Psoas muscle (tissue), 7 donors: ENCODE measurements at regions not wholly inside any gene's neighbourhood (a gene's known extent, or its start where the extent isn't known, plus 50 kb on each side); places are given as distances from the start of the nearest gene placed in this dataset.

Source experiments
- ATAC-seq, 4 donors: fragments of 200-7000 bp; cut with Tn5 transposase; one replicate each; pipeline ENCODE4 v1.9.1; 2020; ENCODE audit warnings: moderate library complexity in 3 of 4, mild to moderate bottlenecking in 2 of 4
- DNase-seq, 2 donors: peaks; one replicate each; pipeline ENCODE4 v3.0.0-alpha.2; 2020
- H3K27ac ChIP-seq: fragments of 200-600 bp; one replicate; pipeline ENCODE4 v1.8.0; 2022
- H3K27me3 ChIP-seq, 3 donors: fragments of 200-600 bp in 1 of 3; one replicate each; pipeline versions ENCODE4 v1.6.1 to v1.8.0; 2013 to 2022; ENCODE audit warnings: low read length in 2 of 3, mild to moderate bottlenecking in 2 of 3, moderate library complexity in 1 of 3; ENCODE audit not compliant: insufficient read depth in 3 of 3
- H3K36me3 ChIP-seq, 2 donors: fragments of 200-600 bp in 1 of 2; one replicate each; pipeline versions ENCODE4 v1.6.1 to v1.8.0; 2013 to 2022; ENCODE audit warnings: low read depth in 1 of 2, mild to moderate bottlenecking in 1 of 2, moderate library complexity in 1 of 2; ENCODE audit not compliant: insufficient read depth in 1 of 2
- H3K4me1 ChIP-seq: fragments of 200-600 bp; one replicate; pipeline ENCODE4 v1.8.0; 2022
- H3K4me3 ChIP-seq: fragments of 200-600 bp; one replicate; pipeline ENCODE4 v1.8.0; 2022; ENCODE audit warnings: mild to moderate bottlenecking
- H3K9me3 ChIP-seq: fragments of 200-600 bp; one replicate; pipeline ENCODE4 v1.8.0; 2022
- CTCF ChIP-seq: fragments of 200-600 bp; IDR thresholded peaks from one replicate; pipeline ENCODE4 v1.8.0; 2022; ENCODE audit warnings: antibody characterized with exemption
- WGBS, 3 donors: extraction: QIAGEN DNeasy Blood & Tissue Kit; methylation state at CpG; one replicate each; pipeline versions ENCODE4 v1.1.6 to v1.1.7; 2013; 5-methylcytosine and 5-hydroxymethylcytosine counted together
- intact Hi-C, 2 donors: fragments of 100-400 bp; cut with DNase I; formaldehyde crosslinking; loops; one replicate each; pipeline versions ENCODE4 v1.11.0 to v1.14.2; 2022
- donor health status: healthy with polysubstance abuse.
- donor health status: DM: no; HTN: no; CAD: no; lungs with moderate emphysema.
- donor health status: Bipolar disorder and iron deficiency.
- donor health status: healthy.
- donor health status: DM: yes; HTN: yes; CAD: no.
- donor health status: DM: no; HTN: no; CAD: no.
- donor health status: DM: yes; HTN: yes; CAD: no.

GRCh38 chr6:134690048-134690447 lies 259.9 kb downstream of the ALDH8A1 start:
- 82% methylated on average over 3 of the region's 3 CpGs for WGBS, 3 donors
- H3K9me3 ChIP-seq, result no peaks in the 10 kb centered on the region
- no peak overlapping the region for H3K27ac ChIP-seq
- no peak for TF ChIP-seq CTCF
- no peaks in the 10 kb centered on the region for H3K27me3 ChIP-seq
- peak in 2 of 4 donors; percentile 10 to 16 for ATAC-seq
- H3K4me1 ChIP-seq, result peaks cover 19% of the 10 kb centered on the region
- intact Hi-C loops, result no loop called here
- H3K4me3 ChIP-seq, result no peak overlapping the region
- no peaks in the 10 kb centered on the region for H3K36me3 ChIP-seq
- no peak for DNase-seq

- no peaks in the 10 kb centered on the region for H3K9me3 ChIP-seq
- H3K27ac ChIP-seq, result peak overlapping the region; percentile 58
- no peak for TF ChIP-seq CTCF
- ATAC-seq (peak; percentile 80 to 86 (median 86)), DNase-seq (peak in 1 of 2 donors; percentile 58)
- intact Hi-C loops, result no loop called here
- no peak overlapping the region for H3K4me3 ChIP-seq
- H3K36me3 ChIP-seq, result no peaks in the 10 kb centered on the region
- no peaks in the 10 kb centered on the region for H3K27me3 ChIP-seq
- peaks cover 19% of the 10 kb centered on the region for H3K4me1 ChIP-seq
- 22 to 42% (median 31%) methylated on average over 4 of the region's 4 CpGs for WGBS, 3 donors
Observed at GRCh38 chr6:134689641-134690040, 260.3 kb downstream of the ALDH8A1 start.

GRCh38 chr6:134689177-134689576 lies 260.7 kb downstream of the ALDH8A1 start:
- ATAC-seq, result peak; percentile 65 to 94 (median 78)

GRCh38 chr6:134686071-134686470 lies 263.8 kb downstream of the ALDH8A1 start:
- no peak overlapping the region for H3K27ac ChIP-seq
- ATAC-seq, result peak in 1 of 4 donors; percentile 46
- no peak for DNase-seq
- intact Hi-C loops, result no loop called here
- H3K9me3 ChIP-seq, result no peaks in the 10 kb centered on the region
- no peaks in the 10 kb centered on the region for H3K36me3 ChIP-seq
- TF ChIP-seq CTCF, result no peak
- H3K27me3 ChIP-seq, result no peaks in the 10 kb centered on the region
- WGBS, 3 donors, result 57 to 66% (median 59%) methylated on average over 6 of the region's 6 CpGs
- H3K4me1 ChIP-seq, result peaks cover 19% of the 10 kb centered on the region
- H3K4me3 ChIP-seq, result no peak overlapping the region

More at GRCh38 chr6:134689177-134689576, 260.7 kb downstream of the ALDH8A1 start:
- Histone ChIP-seq H3K27me3 (no peaks in the 10 kb centered on the region), H3K4me3 (no peak overlapping the region), H3K36me3 (no peaks in the 10 kb centered on the region), H3K9me3 (no peaks in the 10 kb centered on the region), H3K27ac (peak overlapping the region; percentile 58), H3K4me1 (peaks cover 19% of the 10 kb centered on the region)
- 26 to 37% (median 29%) methylated on average over 4 of the region's 4 CpGs for WGBS, 3 donors
- no peak for TF ChIP-seq CTCF
- intact Hi-C loops, result no loop called here
- no peak for DNase-seq

GRCh38 chr6:134684423-134684795 lies 265.5 kb downstream of the ALDH8A1 start:
- no peaks in the 10 kb centered on the region for H3K9me3 ChIP-seq
- no peak for DNase-seq
- 63 to 83% (median 83%) methylated on average over 2 of the region's 2 CpGs for WGBS, 3 donors
- no peak overlapping the region for H3K27ac ChIP-seq
- ATAC-seq, result no peak
- H3K36me3 ChIP-seq, result no peaks in the 10 kb centered on the region
- peaks cover 9% of the 10 kb centered on the region for H3K4me1 ChIP-seq
- no peak for TF ChIP-seq CTCF
- intact Hi-C loops, result no loop called here
- no peak overlapping the region for H3K4me3 ChIP-seq
- H3K27me3 ChIP-seq, result no peaks in the 10 kb centered on the region
